ENCODE measurements at regions not wholly inside any gene's neighbourhood (a gene's known extent, or its start where the extent isn't known, plus 50 kb on each side); places are given as distances from the start of the nearest gene placed in this dataset.

GRCh38 chr20:12617076-12617475, 391.7 kb upstream of the SPTLC3 start:
- TF ChIP-seq CTCF (IDR thresholded peaks at IDR 0.05) (no peak), POLR2A (IDR thresholded peaks at IDR 0.05) (no peak)

Measured in body of pancreas (tissue), 4 donors.